H1 (cell line): ENCODE measurements at regions not wholly inside any gene's neighbourhood (a gene's known extent, or its start where the extent isn't known, plus 50 kb on each side); places are given as distances from the start of the nearest gene placed in this dataset.

Experiments
- CBX8 ChIP-seq: fragments of 300-800, 300-1000 bp; sonication (generic); IDR thresholded peaks from 2 replicates; pipeline ENCODE4 v1.7.1; 2016; ENCODE audit warnings: low read depth, low read length, borderline replicate concordance
- CHD1 ChIP-seq: IDR thresholded peaks from 2 replicates; pipeline ENCODE4 v1.6.1; 2012; ENCODE audit warnings: low read depth, low read length, improper control_type of control experiment
- FOSL1 ChIP-seq: IDR thresholded peaks from 2 replicates; pipeline ENCODE4 v1.6.1; 2011; ENCODE audit warnings: mild to moderate bottlenecking, low read depth, low read length, moderate library complexity; ENCODE audit not compliant: insufficient read depth
- GTF2F1 ChIP-seq: IDR thresholded peaks from 2 replicates; pipeline ENCODE4 v1.6.1; 2012; ENCODE audit warnings: low read depth, low read length, improper control_type of control experiment, borderline replicate concordance
- RBBP5 ChIP-seq: IDR thresholded peaks from 2 replicates; pipeline ENCODE4 v1.7.1; 2012; ENCODE audit warnings: low read depth, mild to moderate bottlenecking, inconsistent platforms, low read length, moderate library complexity, borderline replicate concordance
- RFX5 ChIP-seq: IDR thresholded peaks from 2 replicates; pipeline ENCODE4 v1.6.1; 2011; ENCODE audit warnings: low read depth, low read length, improper control_type of control experiment, borderline replicate concordance
- SIRT6 ChIP-seq: IDR thresholded peaks from one replicate; pipeline ENCODE4 v1.7.1; 2012; ENCODE audit warnings: low read length, inconsistent platforms
- SP1 ChIP-seq: IDR thresholded peaks from 2 replicates; pipeline ENCODE4 v1.6.1; 2011; ENCODE audit warnings: low read depth, low read length
- ZNF274 ChIP-seq: IDR thresholded peaks from 2 replicates; pipeline ENCODE4 v1.7.0; 2012; ENCODE audit warnings: low read length, borderline replicate concordance; ENCODE audit errors: extremely low read depth

DNA sequence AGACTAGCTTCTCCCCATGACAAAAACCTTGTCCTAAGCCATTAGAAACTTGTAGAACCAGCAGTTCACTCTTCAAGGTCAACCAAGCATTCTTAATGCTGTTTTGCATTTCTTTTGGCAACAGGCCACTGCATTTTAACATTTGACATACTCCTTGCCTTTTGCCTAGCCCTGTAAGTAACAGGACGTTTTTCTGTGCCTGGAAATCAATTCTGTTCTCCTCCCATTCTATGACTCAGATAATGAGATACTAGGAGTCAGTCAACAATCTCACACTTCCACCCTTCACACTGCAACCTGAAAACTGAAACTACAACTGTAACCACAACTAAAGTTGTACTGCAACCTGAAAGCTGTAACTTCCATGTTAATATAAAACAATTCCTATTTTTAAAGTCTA lies 268.7 kb downstream of the MZT1 start (continued):
- no peak for TF ChIP-seq SIRT6
- TF ChIP-seq CBX8 = no peak
- TF ChIP-seq CHD1 = no peak
- TF ChIP-seq FOSL1 = no peak
- TF ChIP-seq RFX5 = no peak
- TF ChIP-seq GTF2F1 = no peak
- TF ChIP-seq SP1 = no peak
- no peak for TF ChIP-seq RBBP5
- no peak for TF ChIP-seq ZNF274
